Liver (tissue), 8 donors: ENCODE measurements at regions not wholly inside any gene's neighbourhood (a gene's known extent, or its start where the extent isn't known, plus 50 kb on each side); places are given as distances from the start of the nearest gene placed in this dataset.

Experiments
- DNase-seq: peaks from one replicate; pipeline ENCODE4 v3.0.0-alpha.2; 2017; ENCODE audit warnings: low spot score
- H3K27ac ChIP-seq, 2 donors: one replicate each; pipeline ENCODE4 v1.7.0; 2013; ENCODE audit warnings: inconsistent platforms in 2 of 2, low read length in 2 of 2, control low read depth in 1 of 2, low read depth in 1 of 2, mild to moderate bottlenecking in 1 of 2
- H3K27me3 ChIP-seq, 4 donors: one replicate each; pipeline versions ENCODE4 v1.6.1 to v1.7.0; 2013; ENCODE audit warnings: low read length in 3 of 4, inconsistent platforms in 1 of 4, mild to moderate bottlenecking in 1 of 4, moderate library complexity in 1 of 4; ENCODE audit not compliant: control insufficient read depth in 4 of 4, insufficient read depth in 4 of 4
- H3K36me3 ChIP-seq, 4 donors: one replicate each; pipeline versions ENCODE4 v1.6.1 to v1.7.0; 2013; ENCODE audit warnings: low read length in 3 of 4, mild to moderate bottlenecking in 3 of 4, low read depth in 1 of 4, moderate library complexity in 1 of 4; ENCODE audit not compliant: control insufficient read depth in 4 of 4, insufficient read depth in 3 of 4
- H3K4me1 ChIP-seq, 4 donors: one replicate each; pipeline versions ENCODE4 v1.6.1 to v1.7.0; 2013; ENCODE audit warnings: low read length in 3 of 4, mild to moderate bottlenecking in 3 of 4, moderate library complexity in 1 of 4; ENCODE audit not compliant: control insufficient read depth in 4 of 4, insufficient read depth in 4 of 4
- H3K4me3 ChIP-seq, 3 donors: one replicate each; pipeline versions ENCODE4 v1.6.1 to v1.7.0; 2013; ENCODE audit warnings: low read length in 3 of 3, control low read depth in 1 of 3, low read depth in 1 of 3, mild to moderate bottlenecking in 1 of 3
- H3K9ac ChIP-seq, 2 donors: one replicate each; pipeline ENCODE4 v1.7.0; 2013; ENCODE audit warnings: low read length in 2 of 2, mild to moderate bottlenecking in 2 of 2, moderate library complexity in 2 of 2, control low read depth in 1 of 2, low read depth in 1 of 2
- H3K9me3 ChIP-seq, 4 donors: one replicate each; pipeline versions ENCODE4 v1.6.1 to v1.7.0; 2013; ENCODE audit warnings: low read length in 3 of 4; ENCODE audit not compliant: control insufficient read depth in 4 of 4
- ATF3 ChIP-seq: IDR thresholded peaks from 2 replicates; pipeline ENCODE4 v1.6.1; 2016; ENCODE audit warnings: antibody characterized with exemption
- EGR1 ChIP-seq, 2 donors: IDR thresholded peaks; 2 replicates each; pipeline ENCODE4 v1.6.1; 2016 to 2018; ENCODE audit warnings: antibody characterized with exemption in 2 of 2, low read depth in 2 of 2
- FOXA1 ChIP-seq: IDR thresholded peaks from 2 replicates; pipeline ENCODE4 v1.6.1; 2016; ENCODE audit warnings: antibody characterized with exemption
- FOXA2 ChIP-seq: IDR thresholded peaks from 2 replicates; pipeline ENCODE4 v1.6.1; 2016; ENCODE audit warnings: antibody characterized with exemption
- GABPA ChIP-seq, 2 donors: IDR thresholded peaks in 1 of 2; conservative IDR thresholded peaks in 1 of 2; 2 replicates each; pipeline ENCODE4 v1.6.1; 2016; ENCODE audit warnings: antibody characterized with exemption in 2 of 2, mild to moderate bottlenecking in 1 of 2, moderate library complexity in 1 of 2
- HNF4A ChIP-seq, 2 donors: conservative IDR thresholded peaks; 2 replicates each; pipeline ENCODE4 v1.6.1; 2016; ENCODE audit warnings: antibody characterized with exemption in 2 of 2, mild to moderate bottlenecking in 2 of 2
- HNF4G ChIP-seq: IDR thresholded peaks from 2 replicates; pipeline ENCODE4 v1.6.1; 2016; ENCODE audit warnings: antibody characterized with exemption
- JUND ChIP-seq, 2 donors: IDR thresholded peaks; 2 replicates each; pipeline ENCODE4 v1.6.1; 2016; ENCODE audit warnings: antibody characterized with exemption in 2 of 2
- NR2F2 ChIP-seq: IDR thresholded peaks from 2 replicates; pipeline ENCODE4 v1.6.1; 2016; ENCODE audit warnings: antibody characterized with exemption
- RAD21 ChIP-seq, 2 donors: IDR thresholded peaks; 2 replicates each; pipeline ENCODE4 v1.6.1; 2016; ENCODE audit warnings: antibody characterized with exemption in 2 of 2, mild to moderate bottlenecking in 2 of 2
- RXRA ChIP-seq, 2 donors: IDR thresholded peaks; 2 replicates each; pipeline ENCODE4 v1.6.1; 2017 to 2018; ENCODE audit warnings: antibody characterized with exemption in 2 of 2, mild to moderate bottlenecking in 1 of 2
- SP1 ChIP-seq: IDR thresholded peaks from 2 replicates; pipeline ENCODE4 v1.6.1; 2018; ENCODE audit warnings: antibody characterized with exemption, mild to moderate bottlenecking
- TAF1 ChIP-seq: conservative IDR thresholded peaks from 2 replicates; pipeline ENCODE4 v1.6.1; 2016; ENCODE audit warnings: antibody characterized with exemption, mild to moderate bottlenecking
- YY1 ChIP-seq: IDR thresholded peaks from 2 replicates; pipeline ENCODE4 v1.6.1; 2016; ENCODE audit warnings: antibody characterized with exemption, mild to moderate bottlenecking
- ZBTB33 ChIP-seq: IDR thresholded peaks from 2 replicates; pipeline ENCODE4 v1.6.1; 2016; ENCODE audit warnings: antibody characterized with exemption
- WGBS: extraction: QIAGEN DNeasy Blood & Tissue Kit; methylation state at CpG from one replicate; pipeline ENCODE4 v1.1.7; 2013; 5-methylcytosine and 5-hydroxymethylcytosine counted together
- TF ChIP-seq, protein P1 (sequence below): IDR thresholded peaks from 2 replicates; pipeline ENCODE4 v1.6.1; 2016; ENCODE audit warnings: antibody characterized with exemption
- TF ChIP-seq, protein P2 (sequence below): IDR thresholded peaks from 2 replicates; pipeline ENCODE4 v1.6.1; 2016; ENCODE audit warnings: antibody characterized with exemption, mild to moderate bottlenecking
- TF ChIP-seq, protein P3 (sequence below): fragments of 150-350 bp; IDR thresholded peaks from 2 replicates; pipeline ENCODE4 v1.5.1; 2017; ENCODE audit warnings: improper control_type of control experiment, low read depth, low read length; ENCODE audit not compliant: missing input control
- donor health status: healthy.
- donor health status: healthy.
- donor health status: healthy.
- donor health status: healthy.
- donor health status: healthy.

- DNase-seq, result no peak
- H3K27ac ChIP-seq, result no peak overlapping the region
- H3K9ac ChIP-seq, result no peak overlapping the region
- WGBS, result 89% methylated on average over 1 of the region's 1 CpG
- TF ChIP-seq RXRA (IDR thresholded peaks at IDR 0.05) (no peak), HNF4G (no peak), YY1 (no peak), EGR1 (IDR thresholded peaks at IDR 0.05; ENCODE audit: low read depth in 2 of 2) (no peak), NR2F2 (no peak), FOXA2 (no peak), RAD21 (IDR thresholded peaks at IDR 0.05) (no peak), HNF4A (conservative IDR thresholded peaks at IDR 0.05) (no peak), ATF3 (no peak), ZBTB33 (no peak), JUND (IDR thresholded peaks at IDR 0.05) (no peak), GABPA (IDR thresholded peaks at IDR 0.05 in 1 of 2, conservative IDR thresholded peaks at IDR 0.05 in 1 of 2) (no peak), TAF1 (no peak), FOXA1 (no peak), SP1 (no peak)
- TF ChIP-seq, protein P1, sequence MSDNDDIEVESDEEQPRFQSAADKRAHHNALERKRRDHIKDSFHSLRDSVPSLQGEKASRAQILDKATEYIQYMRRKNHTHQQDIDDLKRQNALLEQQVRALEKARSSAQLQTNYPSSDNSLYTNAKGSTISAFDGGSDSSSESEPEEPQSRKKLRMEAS, result no peak
- TF ChIP-seq, protein P2, sequence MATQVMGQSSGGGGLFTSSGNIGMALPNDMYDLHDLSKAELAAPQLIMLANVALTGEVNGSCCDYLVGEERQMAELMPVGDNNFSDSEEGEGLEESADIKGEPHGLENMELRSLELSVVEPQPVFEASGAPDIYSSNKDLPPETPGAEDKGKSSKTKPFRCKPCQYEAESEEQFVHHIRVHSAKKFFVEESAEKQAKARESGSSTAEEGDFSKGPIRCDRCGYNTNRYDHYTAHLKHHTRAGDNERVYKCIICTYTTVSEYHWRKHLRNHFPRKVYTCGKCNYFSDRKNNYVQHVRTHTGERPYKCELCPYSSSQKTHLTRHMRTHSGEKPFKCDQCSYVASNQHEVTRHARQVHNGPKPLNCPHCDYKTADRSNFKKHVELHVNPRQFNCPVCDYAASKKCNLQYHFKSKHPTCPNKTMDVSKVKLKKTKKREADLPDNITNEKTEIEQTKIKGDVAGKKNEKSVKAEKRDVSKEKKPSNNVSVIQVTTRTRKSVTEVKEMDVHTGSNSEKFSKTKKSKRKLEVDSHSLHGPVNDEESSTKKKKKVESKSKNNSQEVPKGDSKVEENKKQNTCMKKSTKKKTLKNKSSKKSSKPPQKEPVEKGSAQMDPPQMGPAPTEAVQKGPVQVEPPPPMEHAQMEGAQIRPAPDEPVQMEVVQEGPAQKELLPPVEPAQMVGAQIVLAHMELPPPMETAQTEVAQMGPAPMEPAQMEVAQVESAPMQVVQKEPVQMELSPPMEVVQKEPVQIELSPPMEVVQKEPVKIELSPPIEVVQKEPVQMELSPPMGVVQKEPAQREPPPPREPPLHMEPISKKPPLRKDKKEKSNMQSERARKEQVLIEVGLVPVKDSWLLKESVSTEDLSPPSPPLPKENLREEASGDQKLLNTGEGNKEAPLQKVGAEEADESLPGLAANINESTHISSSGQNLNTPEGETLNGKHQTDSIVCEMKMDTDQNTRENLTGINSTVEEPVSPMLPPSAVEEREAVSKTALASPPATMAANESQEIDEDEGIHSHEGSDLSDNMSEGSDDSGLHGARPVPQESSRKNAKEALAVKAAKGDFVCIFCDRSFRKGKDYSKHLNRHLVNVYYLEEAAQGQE, result no peak
- TF ChIP-seq, protein P3, sequence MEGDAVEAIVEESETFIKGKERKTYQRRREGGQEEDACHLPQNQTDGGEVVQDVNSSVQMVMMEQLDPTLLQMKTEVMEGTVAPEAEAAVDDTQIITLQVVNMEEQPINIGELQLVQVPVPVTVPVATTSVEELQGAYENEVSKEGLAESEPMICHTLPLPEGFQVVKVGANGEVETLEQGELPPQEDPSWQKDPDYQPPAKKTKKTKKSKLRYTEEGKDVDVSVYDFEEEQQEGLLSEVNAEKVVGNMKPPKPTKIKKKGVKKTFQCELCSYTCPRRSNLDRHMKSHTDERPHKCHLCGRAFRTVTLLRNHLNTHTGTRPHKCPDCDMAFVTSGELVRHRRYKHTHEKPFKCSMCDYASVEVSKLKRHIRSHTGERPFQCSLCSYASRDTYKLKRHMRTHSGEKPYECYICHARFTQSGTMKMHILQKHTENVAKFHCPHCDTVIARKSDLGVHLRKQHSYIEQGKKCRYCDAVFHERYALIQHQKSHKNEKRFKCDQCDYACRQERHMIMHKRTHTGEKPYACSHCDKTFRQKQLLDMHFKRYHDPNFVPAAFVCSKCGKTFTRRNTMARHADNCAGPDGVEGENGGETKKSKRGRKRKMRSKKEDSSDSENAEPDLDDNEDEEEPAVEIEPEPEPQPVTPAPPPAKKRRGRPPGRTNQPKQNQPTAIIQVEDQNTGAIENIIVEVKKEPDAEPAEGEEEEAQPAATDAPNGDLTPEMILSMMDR, result no peak
- H3K9me3 ChIP-seq, result no peaks in the 10 kb centered on the region
- no peaks in the 10 kb centered on the region for H3K27me3 ChIP-seq
- no peaks in the 10 kb centered on the region for H3K4me1 ChIP-seq
- H3K36me3 ChIP-seq, result no peaks in the 10 kb centered on the region
- H3K4me3 ChIP-seq, result no peak overlapping the region
These were observed 50.7 kb upstream of the C12orf71 start for GRCh38 chr12:27133022-27133590.
